C4-2B (cell line): ENCODE measurements at regions not wholly inside any gene's neighbourhood (a gene's known extent, or its start where the extent isn't known, plus 50 kb on each side); places are given as distances from the start of the nearest gene placed in this dataset.
A peak's percentile ranks its signal among the peaks of the same experiment; 100 is the strongest.

ENCODE experiments used
- H3K27ac ChIP-seq: fragments of 450-650 bp; 2 replicates; pipeline ENCODE4 v1.5.1; 2017
- CTCF ChIP-seq: fragments of 450-650 bp; conservative IDR thresholded peaks from 2 replicates; pipeline ENCODE4 v1.5.1; 2017; ENCODE audit warnings: mild to moderate bottlenecking
- ZFX ChIP-seq: fragments of 450-650 bp; IDR thresholded peaks from 2 replicates; pipeline ENCODE4 v1.6.1; 2017

GRCh38 chr10:69710008-69710888 is 80.2 kb downstream of the FAM241B start:
- H3K27ac ChIP-seq, result no peak overlapping the region
- no peak for TF ChIP-seq ZFX
- no peak for TF ChIP-seq CTCF

GRCh38 chr10:69712342-69712741 is 82.3 kb downstream of the FAM241B start:
- no peak overlapping the region for H3K27ac ChIP-seq
- TF ChIP-seq ZFX, result no peak
- TF ChIP-seq CTCF, result no peak

- TF ChIP-seq ZFX, result no peak
- TF ChIP-seq CTCF, result no peak
- no peak overlapping the region for H3K27ac ChIP-seq
Measured at GRCh38 chr10:69714572-69714971, 84.5 kb downstream of the FAM241B start.

GRCh38 chr10:69715156-69715898 is 85.3 kb downstream of the FAM241B start:
- H3K27ac ChIP-seq, result no peak overlapping the region
- no peak for TF ChIP-seq ZFX

- H3K27ac ChIP-seq, result no peak overlapping the region
- TF ChIP-seq CTCF, result no peak
- no peak for TF ChIP-seq ZFX
Measured at GRCh38 chr10:69715899-69716606, 85.7 kb upstream of the COL13A1 start.

- no peak overlapping the region for H3K27ac ChIP-seq
- no peak for TF ChIP-seq ZFX
- peak; percentile 91 for TF ChIP-seq CTCF
Measured at GRCh38 chr10:69716711-69717560, 84.8 kb upstream of the COL13A1 start.

- no peak for TF ChIP-seq CTCF
- TF ChIP-seq ZFX, result no peak
- H3K27ac ChIP-seq, result no peak overlapping the region
Measured at GRCh38 chr10:69718951-69719350, 82.8 kb upstream of the COL13A1 start.
